CD14-positive monocyte (primary cell): ENCODE measurements at regions not wholly inside any gene's neighbourhood (a gene's known extent, or its start where the extent isn't known, plus 50 kb on each side); places are given as distances from the start of the nearest gene placed in this dataset.
A peak's percentile ranks its signal among the peaks of the same experiment; 100 is the strongest.

Experiments
- DNase-seq, 3 donors: peaks; one replicate each; pipeline ENCODE4 v3.0.0-alpha.2; 2011 to 2022
- H2AFZ ChIP-seq: 2 replicates; pipeline ENCODE4 v1.6.0; 2012; ENCODE audit warnings: mild to moderate bottlenecking, low read depth, low read length, inconsistent platforms; ENCODE audit not compliant: insufficient read depth, poor library complexity, severe bottlenecking
- H3K27ac ChIP-seq, 2 donors: 1 replicate in 1 of 2; 2 replicates in 1 of 2; pipeline ENCODE4 v1.5.1; 2012 to 2013; ENCODE audit warnings: low read length in 2 of 2, control low read depth in 1 of 2, inconsistent platforms in 1 of 2, low read depth in 1 of 2, mild to moderate bottlenecking in 1 of 2
- H3K27me3 ChIP-seq, 2 donors: one replicate each; pipeline versions ENCODE4 v1.6.0 to v1.6.1; 2011 to 2013; ENCODE audit warnings: low read length in 2 of 2; ENCODE audit not compliant: control insufficient read depth in 2 of 2, insufficient read depth in 2 of 2
- H3K36me3 ChIP-seq, 2 donors: replicated peaks in 1 of 2; 1 replicate in 1 of 2; 2 replicates in 1 of 2; pipeline versions ENCODE4 v1.5.1 to v1.6.1; 2012 to 2013; ENCODE audit warnings: low read length in 2 of 2, control low read depth in 1 of 2, inconsistent platforms in 1 of 2, mild to moderate bottlenecking in 1 of 2; ENCODE audit not compliant: insufficient read depth in 2 of 2, control insufficient read depth in 1 of 2
- H3K4me1 ChIP-seq, 2 donors: 1 replicate in 1 of 2; 2 replicates in 1 of 2; pipeline versions ENCODE4 v1.5.1 to v1.6.1; 2012 to 2013; ENCODE audit warnings: low read length in 2 of 2, control low read depth in 1 of 2, inconsistent platforms in 1 of 2, mild to moderate bottlenecking in 1 of 2, moderate library complexity in 1 of 2; ENCODE audit not compliant: insufficient read depth in 2 of 2, control insufficient read depth in 1 of 2
- H3K4me2 ChIP-seq: replicated peaks from 2 replicates; pipeline ENCODE3; 2012; ENCODE audit warnings: low read length, moderate library complexity, mild to moderate bottlenecking; ENCODE audit not compliant: poor library complexity, severe bottlenecking; ENCODE audit errors: extremely low read depth
- H3K4me3 ChIP-seq, 3 experiments: fragments of 200-600 bp in 1 of 3; sonication (generic) in 1 of 3; replicated peaks in 1 of 3; 1 replicate in 2 of 3; 2 replicates in 1 of 3; pipeline ENCODE4 v1.5.1; 2011 to 2013; ENCODE audit warnings: low read length in 3 of 3, mild to moderate bottlenecking in 3 of 3, control low read depth in 2 of 3, low read depth in 2 of 3, inconsistent platforms in 1 of 3, moderate library complexity in 1 of 3
- H3K79me2 ChIP-seq: 2 replicates; pipeline ENCODE4 v1.6.0; 2012; ENCODE audit warnings: mild to moderate bottlenecking, control low read depth, inconsistent platforms, low read length, moderate library complexity; ENCODE audit not compliant: insufficient read depth
- H3K9ac ChIP-seq: 2 replicates; pipeline ENCODE4 v1.6.0; 2017; ENCODE audit warnings: low read length, mild to moderate bottlenecking; ENCODE audit not compliant: insufficient read depth, poor library complexity, severe bottlenecking
- H3K9me3 ChIP-seq, 2 donors: replicated peaks in 1 of 2; 1 replicate in 1 of 2; 2 replicates in 1 of 2; pipeline versions ENCODE4 v1.5.1 to v1.6.1; 2012 to 2013; ENCODE audit warnings: low read length in 2 of 2, control low read depth in 1 of 2; ENCODE audit not compliant: control insufficient read depth in 1 of 2, insufficient read depth in 1 of 2
- H4K20me1 ChIP-seq: 2 replicates; pipeline ENCODE4 v1.6.0; 2012; ENCODE audit warnings: mild to moderate bottlenecking, low read length, control low read depth, moderate library complexity; ENCODE audit not compliant: insufficient read depth
- H3K27ac Mint-ChIP-seq, 7 donors: one replicate each; pipeline ENCODE4 v1.8.0; 2020; ENCODE audit warnings: mild to moderate bottlenecking in 7 of 7, mixed read lengths in 7 of 7, moderate library complexity in 6 of 7, inconsistent platforms in 2 of 7
- H3K27me3 Mint-ChIP-seq, 3 donors: one replicate each; pipeline ENCODE4 v1.8.0; 2021 to 2022; ENCODE audit warnings: low read depth in 3 of 3, mild to moderate bottlenecking in 3 of 3, mixed read lengths in 3 of 3, moderate library complexity in 3 of 3, inconsistent platforms in 1 of 3
- H3K36me3 Mint-ChIP-seq, 2 donors: one replicate each; pipeline ENCODE4 v1.8.0; 2020; ENCODE audit warnings: mixed read lengths in 2 of 2, inconsistent platforms in 1 of 2, mild to moderate bottlenecking in 1 of 2
- H3K4me1 Mint-ChIP-seq: one replicate; pipeline ENCODE4 v1.8.0; 2020; ENCODE audit warnings: mild to moderate bottlenecking, mixed read lengths
- H3K4me3 Mint-ChIP-seq, 2 donors: one replicate each; pipeline ENCODE4 v1.8.0; 2020; ENCODE audit warnings: mild to moderate bottlenecking in 2 of 2, mixed read lengths in 2 of 2, moderate library complexity in 1 of 2
- H3K9me3 Mint-ChIP-seq, 7 donors: one replicate each; pipeline ENCODE4 v1.8.0; 2020 to 2022; ENCODE audit warnings: mixed read lengths in 7 of 7, mild to moderate bottlenecking in 6 of 7, moderate library complexity in 6 of 7, inconsistent platforms in 2 of 7
- WGBS: methylation state at CpG from one replicate; pipeline ENCODE4 v1.1.5; 2013; ENCODE audit warnings: missing lambda C conversion rate; ENCODE audit not compliant: insufficient coverage; 5-methylcytosine and 5-hydroxymethylcytosine counted together
- intact Hi-C, 2 donors: fragments of 100-400 bp; cut with micrococcal nuclease; formaldehyde crosslinking; loops; one replicate each; pipeline versions ENCODE4 v1.15.0 to v1.15.1; 2023
- TF ChIP-seq, protein P1 (sequence below): fragments of 200-600 bp; IDR thresholded peaks from one replicate; pipeline ENCODE4 v1.8.0; 2022; ENCODE audit warnings: antibody characterized with exemption, mild to moderate bottlenecking

DNA sequence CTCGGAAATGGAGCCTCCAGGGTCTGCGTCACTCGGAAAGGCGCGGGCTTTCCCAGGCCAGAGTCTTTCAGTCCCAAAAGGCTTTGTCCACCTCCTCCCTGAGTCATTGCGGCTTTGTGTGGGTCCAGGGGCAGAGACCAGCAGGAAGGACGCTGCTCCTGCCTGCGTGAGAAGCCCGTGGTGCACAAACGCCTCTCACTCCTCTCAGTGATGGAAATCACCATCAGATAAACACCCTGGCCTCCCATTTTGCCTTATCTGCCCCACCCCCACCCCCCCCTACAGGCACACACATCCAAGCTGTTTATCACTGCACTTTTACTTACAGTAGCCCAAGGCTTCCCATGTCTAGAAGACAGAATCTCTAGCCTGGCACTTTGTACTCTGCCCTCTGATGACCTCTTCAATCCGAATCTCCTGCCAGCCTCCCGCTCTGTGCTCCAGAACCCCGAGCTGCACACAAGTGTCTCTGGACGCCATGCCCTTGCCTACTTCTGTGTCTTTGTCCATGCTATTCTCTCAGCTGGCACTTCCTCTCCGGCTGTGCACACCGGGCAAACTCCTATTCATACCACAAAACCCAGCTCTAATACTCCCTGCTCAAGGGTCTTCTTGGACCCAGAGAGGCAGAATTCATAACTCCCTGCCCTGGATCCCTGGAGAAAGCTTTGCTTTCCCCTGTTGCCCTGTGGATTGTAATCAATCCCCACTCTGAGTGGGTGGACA is 954.6 kb downstream of the TBC1D22A start:
- Histone ChIP-seq H3K79me2 (no peaks in the 10 kb centered on the region), H3K4me1 (no peaks in the 10 kb centered on the region), H3K27ac (no peak overlapping the region), H4K20me1 (no peaks in the 10 kb centered on the region), H3K9ac (no peak overlapping the region), H3K36me3 (no peaks in the 10 kb centered on the region), H3K4me3 (no peak overlapping the region), H3K4me2 (no peak overlapping the region), H3K9me3 (no peaks in the 10 kb centered on the region), H2AFZ (no peak overlapping the region), H3K27me3 (no peaks in the 10 kb centered on the region)
- Mint-ChIP-seq H3K36me3 (no peaks in the 10 kb centered on the region), H3K27me3 (peaks cover 0 to 4% (median 0%) of the 10 kb centered on the region in 3 donors), H3K4me1 (no peaks in the 10 kb centered on the region), H3K9me3 (peaks cover 0 to 10% (median 3%) of the 10 kb centered on the region in 7 donors), H3K4me3 (no peak overlapping the region), H3K27ac (no peak overlapping the region)
- intact Hi-C loops, result no loop called here
- TF ChIP-seq, protein P1, sequence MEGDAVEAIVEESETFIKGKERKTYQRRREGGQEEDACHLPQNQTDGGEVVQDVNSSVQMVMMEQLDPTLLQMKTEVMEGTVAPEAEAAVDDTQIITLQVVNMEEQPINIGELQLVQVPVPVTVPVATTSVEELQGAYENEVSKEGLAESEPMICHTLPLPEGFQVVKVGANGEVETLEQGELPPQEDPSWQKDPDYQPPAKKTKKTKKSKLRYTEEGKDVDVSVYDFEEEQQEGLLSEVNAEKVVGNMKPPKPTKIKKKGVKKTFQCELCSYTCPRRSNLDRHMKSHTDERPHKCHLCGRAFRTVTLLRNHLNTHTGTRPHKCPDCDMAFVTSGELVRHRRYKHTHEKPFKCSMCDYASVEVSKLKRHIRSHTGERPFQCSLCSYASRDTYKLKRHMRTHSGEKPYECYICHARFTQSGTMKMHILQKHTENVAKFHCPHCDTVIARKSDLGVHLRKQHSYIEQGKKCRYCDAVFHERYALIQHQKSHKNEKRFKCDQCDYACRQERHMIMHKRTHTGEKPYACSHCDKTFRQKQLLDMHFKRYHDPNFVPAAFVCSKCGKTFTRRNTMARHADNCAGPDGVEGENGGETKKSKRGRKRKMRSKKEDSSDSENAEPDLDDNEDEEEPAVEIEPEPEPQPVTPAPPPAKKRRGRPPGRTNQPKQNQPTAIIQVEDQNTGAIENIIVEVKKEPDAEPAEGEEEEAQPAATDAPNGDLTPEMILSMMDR, result no peak
- DNase-seq, result no peak
- 94% methylated on average over 12 of the region's 16 CpGs for WGBS

DNA sequence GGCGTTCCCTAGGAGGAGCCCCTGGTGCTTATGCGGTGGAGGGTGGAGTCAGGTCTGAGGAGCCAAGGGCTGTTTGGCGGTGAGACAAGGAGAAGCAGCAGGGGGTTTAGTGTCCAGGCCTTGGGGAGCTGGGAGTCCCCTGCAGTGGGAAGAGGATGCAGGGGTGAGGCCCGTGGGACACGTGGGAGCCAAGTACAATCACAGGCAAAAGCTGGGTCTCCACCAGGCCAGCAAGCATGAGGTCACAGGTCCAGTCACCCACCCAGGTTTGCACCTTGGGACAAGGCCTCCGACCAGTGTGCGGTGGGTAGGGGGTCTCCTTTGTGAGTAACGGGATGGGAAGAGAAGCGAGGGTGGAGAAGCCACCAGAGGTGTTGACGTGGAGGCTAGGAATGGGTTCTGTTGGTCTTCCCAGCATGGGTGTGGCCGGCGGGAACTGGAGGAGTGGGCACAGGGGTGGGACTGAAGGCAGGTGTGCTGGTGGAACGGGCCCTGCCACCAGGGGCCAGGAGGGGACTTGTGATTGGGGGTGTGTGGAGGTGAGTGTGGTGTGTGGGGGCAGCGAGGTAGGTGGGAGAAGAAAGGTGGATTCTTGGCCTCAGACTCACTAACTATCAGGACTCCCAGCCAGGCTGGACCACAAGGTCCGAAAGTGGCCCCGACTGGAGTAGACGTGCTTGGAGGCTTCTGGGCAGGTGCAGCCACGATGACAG is 953.6 kb downstream of the TBC1D22A start:
- H3K27ac Mint-ChIP-seq, result peak overlapping the region in 1 of 7 donors; percentile 27
- H3K36me3 ChIP-seq, result no peaks in the 10 kb centered on the region
- H3K4me3 Mint-ChIP-seq, result no peak overlapping the region
- H3K27me3 ChIP-seq, result no peaks in the 10 kb centered on the region
- no peaks in the 10 kb centered on the region for H3K4me1 ChIP-seq
- no peak overlapping the region for H3K4me3 ChIP-seq
- no peaks in the 10 kb centered on the region for H3K9me3 ChIP-seq
- no peaks in the 10 kb centered on the region for H4K20me1 ChIP-seq
- no peak overlapping the region for H2AFZ ChIP-seq
- TF ChIP-seq, protein P1, result no peak
- intact Hi-C loops, result no loop called here
- peaks cover 0 to 10% (median 2%) of the 10 kb centered on the region in 7 donors for H3K9me3 Mint-ChIP-seq
- H3K4me2 ChIP-seq, result no peak overlapping the region
- H3K9ac ChIP-seq, result no peak overlapping the region
- H3K79me2 ChIP-seq, result no peaks in the 10 kb centered on the region
- 96% methylated on average over 16 of the region's 18 CpGs for WGBS
- DNase-seq, result no peak
- no peaks in the 10 kb centered on the region for H3K36me3 Mint-ChIP-seq
- H3K27ac ChIP-seq, result no peak overlapping the region
- peaks cover 0 to 4% (median 1%) of the 10 kb centered on the region in 3 donors for H3K27me3 Mint-ChIP-seq
- H3K4me1 Mint-ChIP-seq, result no peaks in the 10 kb centered on the region
